ENCODE measurements at regions not wholly inside any gene's neighbourhood (a gene's known extent, or its start where the extent isn't known, plus 50 kb on each side); places are given as distances from the start of the nearest gene placed in this dataset.
A peak's percentile ranks its signal among the peaks of the same experiment; 100 is the strongest.

- Histone ChIP-seq H3K4me3 (no peak overlapping the region), H3K36me3 (no peaks in the 10 kb centered on the region), H3K27ac (no peak overlapping the region), H3K27me3 (replicated peaks in 1 of 7) (no peaks in the 10 kb centered on the region), H3K4me1 (peaks cover 0 to 4% (median 0%) of the 10 kb centered on the region in 6 donors), H3K9me3 (no peaks in the 10 kb centered on the region)
- WGBS, 5 donors, result 80 to 89% (median 86%) methylated on average over 4 of the region's 4 CpGs
- intact Hi-C loops (cut with DNase I; ENCODE audit: low total_unique reads), result no loop called here
- DNase-seq, result no peak
- TF ChIP-seq POLR2AphosphoS5 (IDR thresholded peaks at IDR 0.05), result no peak
- TF ChIP-seq CTCF (IDR thresholded peaks at IDR 0.05 in 8 of 11, conservative IDR thresholded peaks at IDR 0.05 in 3 of 11), result no peak
- no peak for TF ChIP-seq POLR2A (IDR thresholded peaks at IDR 0.05)
Measured at GRCh38 chr12:67509666-67510386, 138.7 kb upstream of the DYRK2 start.

GRCh38 chr12:67512061-67512460 lies 136.5 kb upstream of the DYRK2 start:
- no peaks in the 10 kb centered on the region for H3K36me3 ChIP-seq
- DNase-seq, result no peak
- no peak for TF ChIP-seq POLR2A (IDR thresholded peaks at IDR 0.05)
- TF ChIP-seq POLR2AphosphoS5 (IDR thresholded peaks at IDR 0.05), result no peak
- no peak for TF ChIP-seq CTCF (IDR thresholded peaks at IDR 0.05 in 8 of 11, conservative IDR thresholded peaks at IDR 0.05 in 3 of 11)
- H3K4me1 ChIP-seq, result peaks cover 0 to 26% (median 5%) of the 10 kb centered on the region in 6 donors
- H3K27ac ChIP-seq, result no peak overlapping the region
- intact Hi-C loops (cut with DNase I; ENCODE audit: low total_unique reads), result no loop called here
- H3K27me3 ChIP-seq (replicated peaks in 1 of 7), result no peaks in the 10 kb centered on the region
- H3K4me3 ChIP-seq, result no peak overlapping the region
- H3K9me3 ChIP-seq, result no peaks in the 10 kb centered on the region

- Histone ChIP-seq H3K4me1 (peaks cover 0 to 26% (median 5%) of the 10 kb centered on the region in 6 donors), H3K36me3 (no peaks in the 10 kb centered on the region), H3K27ac (no peak overlapping the region), H3K9me3 (no peaks in the 10 kb centered on the region), H3K4me3 (no peak overlapping the region), H3K27me3 (replicated peaks in 1 of 7) (no peaks in the 10 kb centered on the region)
- TF ChIP-seq POLR2AphosphoS5 (IDR thresholded peaks at IDR 0.05) (no peak), POLR2A (IDR thresholded peaks at IDR 0.05) (no peak), CTCF (IDR thresholded peaks at IDR 0.05 in 8 of 11, conservative IDR thresholded peaks at IDR 0.05 in 3 of 11) (no peak)
- no peak for DNase-seq
- 88 to 93% (median 92%) methylated on average over 3 of the region's 3 CpGs for WGBS, 5 donors
- intact Hi-C loops (cut with DNase I; ENCODE audit: low total_unique reads), result no loop called here
Measured at GRCh38 chr12:67514502-67514901, 134.0 kb upstream of the DYRK2 start.

- 48 to 60% (median 55%) methylated on average over 10 of the region's 10 CpGs for WGBS, 5 donors
- DNase-seq, result no peak
- Histone ChIP-seq H3K4me3 (no peak overlapping the region), H3K27ac (peak overlapping the region in 5 of 8 donors; percentile 17 to 73 (median 47)), H3K27me3 (replicated peaks in 1 of 7) (no peaks in the 10 kb centered on the region), H3K9me3 (no peaks in the 10 kb centered on the region), H3K4me1 (peaks cover 0 to 26% (median 5%) of the 10 kb centered on the region in 6 donors), H3K36me3 (no peaks in the 10 kb centered on the region)
- intact Hi-C loops (cut with DNase I; ENCODE audit: low total_unique reads), result no loop called here
- no peak for TF ChIP-seq POLR2A (IDR thresholded peaks at IDR 0.05)
- TF ChIP-seq CTCF (IDR thresholded peaks at IDR 0.05 in 8 of 11, conservative IDR thresholded peaks at IDR 0.05 in 3 of 11), result no peak
- TF ChIP-seq POLR2AphosphoS5 (IDR thresholded peaks at IDR 0.05), result no peak
Measured at GRCh38 chr12:67515679-67516340, 132.7 kb upstream of the DYRK2 start.

Measured in spleen (tissue), 11 donors.